ENCODE measurements at regions not wholly inside any gene's neighbourhood (a gene's known extent, or its start where the extent isn't known, plus 50 kb on each side); places are given as distances from the start of the nearest gene placed in this dataset.

DNA sequence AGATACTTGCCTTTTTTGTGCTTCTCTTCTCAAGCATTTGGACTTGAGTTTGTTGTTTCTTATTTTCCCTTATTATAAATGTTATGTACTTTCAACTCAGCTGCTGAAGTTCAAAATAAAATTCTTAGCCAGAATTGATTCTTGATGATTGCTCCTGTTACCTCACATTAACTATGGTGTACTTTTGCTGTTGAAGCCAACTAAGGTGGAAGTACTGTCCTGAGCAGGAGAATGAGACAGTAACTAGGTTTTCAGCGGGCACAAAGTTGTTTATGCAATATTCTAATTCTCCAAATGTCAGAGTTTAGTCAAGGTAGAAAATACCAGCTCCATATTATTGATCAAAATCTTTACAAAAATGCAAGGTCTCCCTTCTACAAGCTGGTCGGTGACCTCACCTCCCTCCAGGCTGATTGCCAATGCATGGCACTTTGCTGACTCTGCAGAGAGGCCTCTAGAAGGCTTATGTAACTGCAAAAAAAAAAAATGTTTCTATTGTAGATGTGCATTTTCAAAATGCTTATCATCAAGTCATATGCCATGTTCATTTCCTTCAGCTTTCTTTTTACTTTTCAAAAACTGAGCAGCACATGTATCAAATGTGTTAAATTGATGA is 1783.5 kb upstream of the WWC1 start:
- WGBS, result 32% methylated on average over 2 of the region's 2 CpGs
- no peak for TF ChIP-seq FOXA1 (IDR thresholded peaks at IDR 0.05)
- peak in 1 of 2 donors; percentile 20 for TF ChIP-seq RXRA (IDR thresholded peaks at IDR 0.05)
- TF ChIP-seq, protein P1, sequence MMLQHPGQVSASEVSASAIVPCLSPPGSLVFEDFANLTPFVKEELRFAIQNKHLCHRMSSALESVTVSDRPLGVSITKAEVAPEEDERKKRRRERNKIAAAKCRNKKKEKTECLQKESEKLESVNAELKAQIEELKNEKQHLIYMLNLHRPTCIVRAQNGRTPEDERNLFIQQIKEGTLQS (IDR thresholded peaks at IDR 0.05), result no peak
- TF ChIP-seq HNF4A (conservative IDR thresholded peaks at IDR 0.05), result no peak
- no peak for TF ChIP-seq EGR1 (IDR thresholded peaks at IDR 0.05; ENCODE audit: low read depth in 2 of 2)
- no peak for DNase-seq (ENCODE audit: low spot score)

DNA sequence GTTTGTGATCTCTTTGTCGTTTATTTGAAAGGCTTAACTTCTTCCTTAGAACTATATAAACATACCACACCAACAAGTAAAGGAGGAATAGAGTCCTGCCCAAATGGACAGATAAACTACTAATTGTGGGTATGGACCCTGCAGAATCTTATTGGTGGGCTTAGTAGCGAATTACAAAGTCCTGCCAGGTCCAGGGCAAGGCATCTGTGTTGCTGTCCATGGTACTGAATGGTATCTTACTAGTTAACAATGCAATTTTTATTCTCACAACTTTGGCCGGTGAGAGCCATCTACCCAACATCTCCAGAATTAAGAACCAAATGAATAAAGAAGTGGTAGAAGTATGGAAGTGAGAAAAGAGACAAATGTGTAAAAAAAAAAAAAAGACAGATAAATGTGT is 1782.4 kb upstream of the WWC1 start:
- Histone ChIP-seq H3K27me3 (ENCODE audit: control insufficient read depth in 4 of 4, insufficient read depth in 4 of 4, low read length in 3 of 4) (no peaks in the 10 kb centered on the region), H3K9me3 (ENCODE audit: control insufficient read depth in 4 of 4, low read length in 3 of 4) (no peaks in the 10 kb centered on the region), H3K27ac (ENCODE audit: low read depth in 1 of 2, low read length in 2 of 2) (no peak overlapping the region), H3K4me3 (ENCODE audit: low read depth in 1 of 3, low read length in 3 of 3) (no peak overlapping the region), H3K9ac (ENCODE audit: low read depth in 1 of 2, low read length in 2 of 2) (no peak overlapping the region), H3K4me1 (ENCODE audit: control insufficient read depth in 4 of 4, insufficient read depth in 4 of 4, low read length in 3 of 4) (peaks cover 0 to 5% (median 0%) of the 10 kb centered on the region in 4 donors), H3K36me3 (ENCODE audit: control insufficient read depth in 4 of 4, insufficient read depth in 3 of 4, low read depth in 1 of 4, low read length in 3 of 4) (no peaks in the 10 kb centered on the region)
- WGBS, result 75% methylated on average over 3 of the region's 3 CpGs
- TF ChIP-seq HNF4A (conservative IDR thresholded peaks at IDR 0.05), result no peak
- TF ChIP-seq, protein P2, sequence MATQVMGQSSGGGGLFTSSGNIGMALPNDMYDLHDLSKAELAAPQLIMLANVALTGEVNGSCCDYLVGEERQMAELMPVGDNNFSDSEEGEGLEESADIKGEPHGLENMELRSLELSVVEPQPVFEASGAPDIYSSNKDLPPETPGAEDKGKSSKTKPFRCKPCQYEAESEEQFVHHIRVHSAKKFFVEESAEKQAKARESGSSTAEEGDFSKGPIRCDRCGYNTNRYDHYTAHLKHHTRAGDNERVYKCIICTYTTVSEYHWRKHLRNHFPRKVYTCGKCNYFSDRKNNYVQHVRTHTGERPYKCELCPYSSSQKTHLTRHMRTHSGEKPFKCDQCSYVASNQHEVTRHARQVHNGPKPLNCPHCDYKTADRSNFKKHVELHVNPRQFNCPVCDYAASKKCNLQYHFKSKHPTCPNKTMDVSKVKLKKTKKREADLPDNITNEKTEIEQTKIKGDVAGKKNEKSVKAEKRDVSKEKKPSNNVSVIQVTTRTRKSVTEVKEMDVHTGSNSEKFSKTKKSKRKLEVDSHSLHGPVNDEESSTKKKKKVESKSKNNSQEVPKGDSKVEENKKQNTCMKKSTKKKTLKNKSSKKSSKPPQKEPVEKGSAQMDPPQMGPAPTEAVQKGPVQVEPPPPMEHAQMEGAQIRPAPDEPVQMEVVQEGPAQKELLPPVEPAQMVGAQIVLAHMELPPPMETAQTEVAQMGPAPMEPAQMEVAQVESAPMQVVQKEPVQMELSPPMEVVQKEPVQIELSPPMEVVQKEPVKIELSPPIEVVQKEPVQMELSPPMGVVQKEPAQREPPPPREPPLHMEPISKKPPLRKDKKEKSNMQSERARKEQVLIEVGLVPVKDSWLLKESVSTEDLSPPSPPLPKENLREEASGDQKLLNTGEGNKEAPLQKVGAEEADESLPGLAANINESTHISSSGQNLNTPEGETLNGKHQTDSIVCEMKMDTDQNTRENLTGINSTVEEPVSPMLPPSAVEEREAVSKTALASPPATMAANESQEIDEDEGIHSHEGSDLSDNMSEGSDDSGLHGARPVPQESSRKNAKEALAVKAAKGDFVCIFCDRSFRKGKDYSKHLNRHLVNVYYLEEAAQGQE (IDR thresholded peaks at IDR 0.05), result peak; percentile 99
- TF ChIP-seq, protein P1 (IDR thresholded peaks at IDR 0.05), result no peak
- no peak for DNase-seq (ENCODE audit: low spot score)

More for the DNA sequence above, 1783.5 kb upstream of the WWC1 start:
- peaks cover 0 to 5% (median 0%) of the 10 kb centered on the region in 4 donors for H3K4me1 ChIP-seq (ENCODE audit: control insufficient read depth in 4 of 4, insufficient read depth in 4 of 4, low read length in 3 of 4)
- no peak overlapping the region for H3K4me3 ChIP-seq (ENCODE audit: low read depth in 1 of 3, low read length in 3 of 3)
- H3K27ac ChIP-seq (ENCODE audit: low read depth in 1 of 2, low read length in 2 of 2), result no peak overlapping the region
- no peaks in the 10 kb centered on the region for H3K9me3 ChIP-seq (ENCODE audit: control insufficient read depth in 4 of 4, low read length in 3 of 4)
- no peaks in the 10 kb centered on the region for H3K36me3 ChIP-seq (ENCODE audit: control insufficient read depth in 4 of 4, insufficient read depth in 3 of 4, low read depth in 1 of 4, low read length in 3 of 4)
- no peaks in the 10 kb centered on the region for H3K27me3 ChIP-seq (ENCODE audit: control insufficient read depth in 4 of 4, insufficient read depth in 4 of 4, low read length in 3 of 4)
- no peak overlapping the region for H3K9ac ChIP-seq (ENCODE audit: low read depth in 1 of 2, low read length in 2 of 2)

DNA sequence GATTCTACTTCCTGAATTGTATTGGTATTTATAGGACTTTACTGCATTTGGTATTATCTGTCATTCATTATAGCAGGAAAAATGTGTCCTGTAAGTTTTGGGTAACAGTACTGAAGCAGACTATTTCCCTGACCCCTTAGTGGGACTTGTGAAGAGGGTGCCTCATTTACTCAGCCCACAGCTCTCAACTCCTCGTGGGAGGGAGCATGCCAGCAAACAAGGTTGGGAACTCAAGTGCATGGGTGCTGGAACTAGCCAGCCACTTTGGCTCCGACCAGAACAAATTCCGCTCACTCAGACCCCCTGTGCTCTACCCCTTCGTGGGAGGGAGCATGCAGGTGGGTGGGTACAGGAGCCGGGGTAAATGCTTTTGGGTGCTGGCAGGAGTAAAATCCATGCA is 1773.5 kb upstream of the WWC1 start:
- WGBS, result 34% methylated on average over 5 of the region's 5 CpGs
- TF ChIP-seq JUND (IDR thresholded peaks at IDR 0.05) (no peak), YY1 (IDR thresholded peaks at IDR 0.05) (no peak), FOXA1 (IDR thresholded peaks at IDR 0.05) (no peak), GABPA (IDR thresholded peaks at IDR 0.05 in 1 of 2, conservative IDR thresholded peaks at IDR 0.05 in 1 of 2) (no peak), FOXA2 (IDR thresholded peaks at IDR 0.05) (no peak), TAF1 (conservative IDR thresholded peaks at IDR 0.05) (no peak), HNF4A (conservative IDR thresholded peaks at IDR 0.05) (no peak), RXRA (IDR thresholded peaks at IDR 0.05) (no peak)
- TF ChIP-seq, protein P3, sequence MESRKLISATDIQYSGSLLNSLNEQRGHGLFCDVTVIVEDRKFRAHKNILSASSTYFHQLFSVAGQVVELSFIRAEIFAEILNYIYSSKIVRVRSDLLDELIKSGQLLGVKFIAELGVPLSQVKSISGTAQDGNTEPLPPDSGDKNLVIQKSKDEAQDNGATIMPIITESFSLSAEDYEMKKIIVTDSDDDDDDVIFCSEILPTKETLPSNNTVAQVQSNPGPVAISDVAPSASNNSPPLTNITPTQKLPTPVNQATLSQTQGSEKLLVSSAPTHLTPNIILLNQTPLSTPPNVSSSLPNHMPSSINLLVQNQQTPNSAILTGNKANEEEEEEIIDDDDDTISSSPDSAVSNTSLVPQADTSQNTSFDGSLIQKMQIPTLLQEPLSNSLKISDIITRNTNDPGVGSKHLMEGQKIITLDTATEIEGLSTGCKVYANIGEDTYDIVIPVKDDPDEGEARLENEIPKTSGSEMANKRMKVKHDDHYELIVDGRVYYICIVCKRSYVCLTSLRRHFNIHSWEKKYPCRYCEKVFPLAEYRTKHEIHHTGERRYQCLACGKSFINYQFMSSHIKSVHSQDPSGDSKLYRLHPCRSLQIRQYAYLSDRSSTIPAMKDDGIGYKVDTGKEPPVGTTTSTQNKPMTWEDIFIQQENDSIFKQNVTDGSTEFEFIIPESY (IDR thresholded peaks at IDR 0.05), result no peak
- TF ChIP-seq, protein P2 (IDR thresholded peaks at IDR 0.05), result no peak
- TF ChIP-seq, protein P4, sequence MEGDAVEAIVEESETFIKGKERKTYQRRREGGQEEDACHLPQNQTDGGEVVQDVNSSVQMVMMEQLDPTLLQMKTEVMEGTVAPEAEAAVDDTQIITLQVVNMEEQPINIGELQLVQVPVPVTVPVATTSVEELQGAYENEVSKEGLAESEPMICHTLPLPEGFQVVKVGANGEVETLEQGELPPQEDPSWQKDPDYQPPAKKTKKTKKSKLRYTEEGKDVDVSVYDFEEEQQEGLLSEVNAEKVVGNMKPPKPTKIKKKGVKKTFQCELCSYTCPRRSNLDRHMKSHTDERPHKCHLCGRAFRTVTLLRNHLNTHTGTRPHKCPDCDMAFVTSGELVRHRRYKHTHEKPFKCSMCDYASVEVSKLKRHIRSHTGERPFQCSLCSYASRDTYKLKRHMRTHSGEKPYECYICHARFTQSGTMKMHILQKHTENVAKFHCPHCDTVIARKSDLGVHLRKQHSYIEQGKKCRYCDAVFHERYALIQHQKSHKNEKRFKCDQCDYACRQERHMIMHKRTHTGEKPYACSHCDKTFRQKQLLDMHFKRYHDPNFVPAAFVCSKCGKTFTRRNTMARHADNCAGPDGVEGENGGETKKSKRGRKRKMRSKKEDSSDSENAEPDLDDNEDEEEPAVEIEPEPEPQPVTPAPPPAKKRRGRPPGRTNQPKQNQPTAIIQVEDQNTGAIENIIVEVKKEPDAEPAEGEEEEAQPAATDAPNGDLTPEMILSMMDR (IDR thresholded peaks at IDR 0.05; ENCODE audit: low read depth, low read length, missing input control), result no peak
- TF ChIP-seq, protein P5, sequence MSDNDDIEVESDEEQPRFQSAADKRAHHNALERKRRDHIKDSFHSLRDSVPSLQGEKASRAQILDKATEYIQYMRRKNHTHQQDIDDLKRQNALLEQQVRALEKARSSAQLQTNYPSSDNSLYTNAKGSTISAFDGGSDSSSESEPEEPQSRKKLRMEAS (IDR thresholded peaks at IDR 0.05), result no peak

More for the DNA sequence above, 1773.5 kb upstream of the WWC1 start:
- DNase-seq (ENCODE audit: low spot score), result no peak
- H3K36me3 ChIP-seq (ENCODE audit: control insufficient read depth in 4 of 4, insufficient read depth in 3 of 4, low read depth in 1 of 4, low read length in 3 of 4), result no peaks in the 10 kb centered on the region
- no peak overlapping the region for H3K4me3 ChIP-seq (ENCODE audit: low read depth in 1 of 3, low read length in 3 of 3)
- no peaks in the 10 kb centered on the region for H3K9me3 ChIP-seq (ENCODE audit: control insufficient read depth in 4 of 4, low read length in 3 of 4)
- H3K4me1 ChIP-seq (ENCODE audit: control insufficient read depth in 4 of 4, insufficient read depth in 4 of 4, low read length in 3 of 4), result no peaks in the 10 kb centered on the region
- H3K27me3 ChIP-seq (ENCODE audit: control insufficient read depth in 4 of 4, insufficient read depth in 4 of 4, low read length in 3 of 4), result peaks cover 0 to 3% (median 0%) of the 10 kb centered on the region in 4 donors
- no peak overlapping the region for H3K9ac ChIP-seq (ENCODE audit: low read depth in 1 of 2, low read length in 2 of 2)
- no peak overlapping the region for H3K27ac ChIP-seq (ENCODE audit: low read depth in 1 of 2, low read length in 2 of 2)

Measured in liver (tissue), 8 donors.